Liver (tissue), 8 donors: ENCODE measurements at regions not wholly inside any gene's neighbourhood (a gene's known extent, or its start where the extent isn't known, plus 50 kb on each side); places are given as distances from the start of the nearest gene placed in this dataset.

Source experiments
- DNase-seq: peaks from one replicate; pipeline ENCODE4 v3.0.0-alpha.2; 2017; ENCODE audit warnings: low spot score
- H3K27ac ChIP-seq, 2 donors: one replicate each; pipeline ENCODE4 v1.7.0; 2013; ENCODE audit warnings: inconsistent platforms in 2 of 2, low read length in 2 of 2, control low read depth in 1 of 2, low read depth in 1 of 2, mild to moderate bottlenecking in 1 of 2
- H3K27me3 ChIP-seq, 4 donors: one replicate each; pipeline versions ENCODE4 v1.6.1 to v1.7.0; 2013; ENCODE audit warnings: low read length in 3 of 4, inconsistent platforms in 1 of 4, mild to moderate bottlenecking in 1 of 4, moderate library complexity in 1 of 4; ENCODE audit not compliant: control insufficient read depth in 4 of 4, insufficient read depth in 4 of 4
- H3K36me3 ChIP-seq, 4 donors: one replicate each; pipeline versions ENCODE4 v1.6.1 to v1.7.0; 2013; ENCODE audit warnings: low read length in 3 of 4, mild to moderate bottlenecking in 3 of 4, low read depth in 1 of 4, moderate library complexity in 1 of 4; ENCODE audit not compliant: control insufficient read depth in 4 of 4, insufficient read depth in 3 of 4
- H3K4me1 ChIP-seq, 4 donors: one replicate each; pipeline versions ENCODE4 v1.6.1 to v1.7.0; 2013; ENCODE audit warnings: low read length in 3 of 4, mild to moderate bottlenecking in 3 of 4, moderate library complexity in 1 of 4; ENCODE audit not compliant: control insufficient read depth in 4 of 4, insufficient read depth in 4 of 4
- H3K4me3 ChIP-seq, 3 donors: one replicate each; pipeline versions ENCODE4 v1.6.1 to v1.7.0; 2013; ENCODE audit warnings: low read length in 3 of 3, control low read depth in 1 of 3, low read depth in 1 of 3, mild to moderate bottlenecking in 1 of 3
- H3K9ac ChIP-seq, 2 donors: one replicate each; pipeline ENCODE4 v1.7.0; 2013; ENCODE audit warnings: low read length in 2 of 2, mild to moderate bottlenecking in 2 of 2, moderate library complexity in 2 of 2, control low read depth in 1 of 2, low read depth in 1 of 2
- H3K9me3 ChIP-seq, 4 donors: one replicate each; pipeline versions ENCODE4 v1.6.1 to v1.7.0; 2013; ENCODE audit warnings: low read length in 3 of 4; ENCODE audit not compliant: control insufficient read depth in 4 of 4
- EGR1 ChIP-seq, 2 donors: IDR thresholded peaks; 2 replicates each; pipeline ENCODE4 v1.6.1; 2016 to 2018; ENCODE audit warnings: antibody characterized with exemption in 2 of 2, low read depth in 2 of 2
- FOXA1 ChIP-seq: IDR thresholded peaks from 2 replicates; pipeline ENCODE4 v1.6.1; 2016; ENCODE audit warnings: antibody characterized with exemption
- FOXA2 ChIP-seq: IDR thresholded peaks from 2 replicates; pipeline ENCODE4 v1.6.1; 2016; ENCODE audit warnings: antibody characterized with exemption
- GABPA ChIP-seq, 2 donors: IDR thresholded peaks in 1 of 2; conservative IDR thresholded peaks in 1 of 2; 2 replicates each; pipeline ENCODE4 v1.6.1; 2016; ENCODE audit warnings: antibody characterized with exemption in 2 of 2, mild to moderate bottlenecking in 1 of 2, moderate library complexity in 1 of 2
- HNF4A ChIP-seq, 2 donors: conservative IDR thresholded peaks; 2 replicates each; pipeline ENCODE4 v1.6.1; 2016; ENCODE audit warnings: antibody characterized with exemption in 2 of 2, mild to moderate bottlenecking in 2 of 2
- HNF4G ChIP-seq: IDR thresholded peaks from 2 replicates; pipeline ENCODE4 v1.6.1; 2016; ENCODE audit warnings: antibody characterized with exemption
- JUND ChIP-seq, 2 donors: IDR thresholded peaks; 2 replicates each; pipeline ENCODE4 v1.6.1; 2016; ENCODE audit warnings: antibody characterized with exemption in 2 of 2
- NR2F2 ChIP-seq: IDR thresholded peaks from 2 replicates; pipeline ENCODE4 v1.6.1; 2016; ENCODE audit warnings: antibody characterized with exemption
- RAD21 ChIP-seq, 2 donors: IDR thresholded peaks; 2 replicates each; pipeline ENCODE4 v1.6.1; 2016; ENCODE audit warnings: antibody characterized with exemption in 2 of 2, mild to moderate bottlenecking in 2 of 2
- RXRA ChIP-seq, 2 donors: IDR thresholded peaks; 2 replicates each; pipeline ENCODE4 v1.6.1; 2017 to 2018; ENCODE audit warnings: antibody characterized with exemption in 2 of 2, mild to moderate bottlenecking in 1 of 2
- SP1 ChIP-seq: IDR thresholded peaks from 2 replicates; pipeline ENCODE4 v1.6.1; 2018; ENCODE audit warnings: antibody characterized with exemption, mild to moderate bottlenecking
- TAF1 ChIP-seq: conservative IDR thresholded peaks from 2 replicates; pipeline ENCODE4 v1.6.1; 2016; ENCODE audit warnings: antibody characterized with exemption, mild to moderate bottlenecking
- YY1 ChIP-seq: IDR thresholded peaks from 2 replicates; pipeline ENCODE4 v1.6.1; 2016; ENCODE audit warnings: antibody characterized with exemption, mild to moderate bottlenecking
- ZBTB33 ChIP-seq: IDR thresholded peaks from 2 replicates; pipeline ENCODE4 v1.6.1; 2016; ENCODE audit warnings: antibody characterized with exemption
- WGBS: extraction: QIAGEN DNeasy Blood & Tissue Kit; methylation state at CpG from one replicate; pipeline ENCODE4 v1.1.7; 2013; 5-methylcytosine and 5-hydroxymethylcytosine counted together
- TF ChIP-seq, protein P1 (sequence below): IDR thresholded peaks from 2 replicates; pipeline ENCODE4 v1.6.1; 2016; ENCODE audit warnings: antibody characterized with exemption, mild to moderate bottlenecking
- TF ChIP-seq, protein P2 (sequence below): IDR thresholded peaks from 2 replicates; pipeline ENCODE4 v1.6.1; 2016; ENCODE audit warnings: antibody characterized with exemption
- TF ChIP-seq, protein P3 (sequence below): fragments of 150-350 bp; IDR thresholded peaks from 2 replicates; pipeline ENCODE4 v1.5.1; 2017; ENCODE audit warnings: improper control_type of control experiment, low read depth, low read length; ENCODE audit not compliant: missing input control
- TF ChIP-seq, protein P4 (sequence below): IDR thresholded peaks from 2 replicates; pipeline ENCODE4 v1.6.1; 2016; ENCODE audit warnings: antibody characterized with exemption
- donor health status: healthy.
- donor health status: healthy.
- donor health status: healthy.
- donor health status: healthy.
- donor health status: healthy.

DNA sequence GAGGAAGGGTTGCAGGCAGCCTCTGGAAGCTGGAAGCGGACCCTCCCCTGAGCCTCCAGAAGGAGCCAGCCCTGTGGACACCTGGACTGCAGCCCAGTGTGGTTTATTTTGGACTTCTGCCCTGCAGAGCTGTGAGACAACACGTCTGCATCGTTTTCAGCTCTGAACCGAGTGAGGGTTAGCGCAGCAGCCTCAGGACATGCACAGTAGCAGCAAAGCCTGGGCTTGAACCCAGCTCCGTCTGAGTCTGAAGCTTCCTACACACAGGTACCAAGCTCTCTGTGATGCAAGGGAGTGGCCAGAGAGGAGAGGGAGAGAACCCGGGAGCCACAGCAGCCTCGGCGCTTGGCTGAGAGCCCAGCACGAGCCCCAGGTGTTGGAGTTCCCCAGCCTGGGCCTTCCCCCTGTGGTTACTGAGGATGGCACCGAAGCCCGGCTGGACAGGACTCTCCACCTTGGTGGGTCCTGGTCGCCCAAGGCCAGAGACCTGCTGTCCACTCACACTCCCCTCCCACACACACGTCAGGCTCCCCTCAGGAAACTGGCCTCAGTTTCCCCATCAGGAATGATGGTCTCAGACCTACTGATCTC is 128.2 kb downstream of the OLFM1 start:
- 44% methylated on average over 14 of the region's 14 CpGs for WGBS
- no peaks in the 10 kb centered on the region for H3K36me3 ChIP-seq
- no peak overlapping the region for H3K4me3 ChIP-seq
- peak; percentile 45 for DNase-seq
- peaks cover 0 to 14% (median 1%) of the 10 kb centered on the region in 4 donors for H3K27me3 ChIP-seq
- peaks cover 0 to 3% (median 0%) of the 10 kb centered on the region in 4 donors for H3K9me3 ChIP-seq
- TF ChIP-seq TAF1, result no peak
- peak in 1 of 2 donors; percentile 21 for TF ChIP-seq HNF4A (conservative IDR thresholded peaks at IDR 0.05)
- no peak overlapping the region for H3K27ac ChIP-seq
- no peak overlapping the region for H3K9ac ChIP-seq
- peaks cover 0 to 14% (median 6%) of the 10 kb centered on the region in 4 donors for H3K4me1 ChIP-seq

DNA sequence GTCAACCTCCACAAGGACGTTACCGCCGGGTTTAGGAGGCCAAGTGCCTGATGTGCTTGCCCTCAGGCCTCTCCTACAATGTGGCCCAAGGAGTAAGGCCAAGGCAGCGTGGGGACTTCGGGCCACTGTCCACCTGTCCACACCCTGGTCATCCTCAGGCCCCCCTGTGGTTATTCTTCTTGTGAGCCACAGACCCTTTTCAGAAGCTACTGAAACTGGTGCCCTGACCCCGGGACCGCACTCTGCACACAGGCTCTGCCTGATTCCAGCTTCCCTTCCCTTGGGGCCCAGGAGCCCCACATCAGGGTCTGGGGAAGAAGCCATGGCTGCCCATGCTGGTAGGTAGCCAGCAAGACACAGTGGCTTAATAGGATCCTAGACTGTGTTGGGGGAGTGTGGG is 128.8 kb downstream of the OLFM1 start:
- Histone ChIP-seq H3K4me3 (no peak overlapping the region), H3K27me3 (peaks cover 0 to 11% (median 1%) of the 10 kb centered on the region in 4 donors), H3K27ac (no peak overlapping the region), H3K36me3 (no peaks in the 10 kb centered on the region), H3K9ac (no peak overlapping the region), H3K9me3 (no peaks in the 10 kb centered on the region), H3K4me1 (peaks cover 0 to 14% (median 6%) of the 10 kb centered on the region in 4 donors)
- WGBS, result 86% methylated on average over 7 of the region's 7 CpGs
- TF ChIP-seq HNF4A (conservative IDR thresholded peaks at IDR 0.05), result no peak
- no peak for DNase-seq

DNA sequence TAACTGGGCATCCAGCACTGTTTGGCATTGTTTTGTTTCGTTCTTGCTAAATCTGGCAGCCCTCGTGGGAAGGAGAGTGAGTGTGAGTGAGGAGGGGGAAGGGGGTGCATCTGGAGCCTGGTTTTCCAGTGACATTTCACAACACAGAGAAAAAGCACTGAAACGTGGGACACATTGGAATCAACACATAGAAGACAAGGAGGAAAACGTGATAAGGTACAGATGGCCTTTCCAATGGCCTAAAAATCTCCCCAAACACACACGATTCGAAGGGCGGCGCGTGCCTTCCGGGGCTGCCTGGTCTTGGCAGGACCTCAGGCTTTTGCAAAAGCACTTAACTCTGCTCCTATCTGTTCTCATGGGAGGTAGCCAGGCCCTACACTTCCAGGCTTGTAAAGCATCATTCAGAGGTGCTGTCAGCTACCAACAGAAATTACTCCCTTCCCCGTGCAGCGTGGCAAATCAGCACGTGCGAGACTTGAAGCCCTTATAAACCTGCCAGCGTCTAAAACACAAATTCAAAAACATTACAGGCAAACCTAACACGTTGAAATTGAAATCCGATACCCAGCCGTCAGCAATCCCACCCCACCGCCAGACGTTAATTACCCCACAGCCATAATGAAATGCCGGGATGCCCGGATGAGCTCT is 129.4 kb downstream of the OLFM1 start:
- H3K36me3 ChIP-seq, result no peaks in the 10 kb centered on the region
- 50% methylated on average over 22 of the region's 22 CpGs for WGBS
- no peak overlapping the region for H3K9ac ChIP-seq

More for the DNA sequence above, 129.4 kb downstream of the OLFM1 start:
- Histone ChIP-seq H3K4me3 (no peak overlapping the region), H3K4me1 (peaks cover 0 to 14% (median 6%) of the 10 kb centered on the region in 4 donors), H3K27me3 (peaks cover 0 to 11% (median 1%) of the 10 kb centered on the region in 4 donors), H3K9me3 (no peaks in the 10 kb centered on the region), H3K27ac (no peak overlapping the region)
- no peak for TF ChIP-seq HNF4A (conservative IDR thresholded peaks at IDR 0.05)
- TF ChIP-seq SP1, result no peak
- no peak for TF ChIP-seq HNF4G
- TF ChIP-seq, protein P1, sequence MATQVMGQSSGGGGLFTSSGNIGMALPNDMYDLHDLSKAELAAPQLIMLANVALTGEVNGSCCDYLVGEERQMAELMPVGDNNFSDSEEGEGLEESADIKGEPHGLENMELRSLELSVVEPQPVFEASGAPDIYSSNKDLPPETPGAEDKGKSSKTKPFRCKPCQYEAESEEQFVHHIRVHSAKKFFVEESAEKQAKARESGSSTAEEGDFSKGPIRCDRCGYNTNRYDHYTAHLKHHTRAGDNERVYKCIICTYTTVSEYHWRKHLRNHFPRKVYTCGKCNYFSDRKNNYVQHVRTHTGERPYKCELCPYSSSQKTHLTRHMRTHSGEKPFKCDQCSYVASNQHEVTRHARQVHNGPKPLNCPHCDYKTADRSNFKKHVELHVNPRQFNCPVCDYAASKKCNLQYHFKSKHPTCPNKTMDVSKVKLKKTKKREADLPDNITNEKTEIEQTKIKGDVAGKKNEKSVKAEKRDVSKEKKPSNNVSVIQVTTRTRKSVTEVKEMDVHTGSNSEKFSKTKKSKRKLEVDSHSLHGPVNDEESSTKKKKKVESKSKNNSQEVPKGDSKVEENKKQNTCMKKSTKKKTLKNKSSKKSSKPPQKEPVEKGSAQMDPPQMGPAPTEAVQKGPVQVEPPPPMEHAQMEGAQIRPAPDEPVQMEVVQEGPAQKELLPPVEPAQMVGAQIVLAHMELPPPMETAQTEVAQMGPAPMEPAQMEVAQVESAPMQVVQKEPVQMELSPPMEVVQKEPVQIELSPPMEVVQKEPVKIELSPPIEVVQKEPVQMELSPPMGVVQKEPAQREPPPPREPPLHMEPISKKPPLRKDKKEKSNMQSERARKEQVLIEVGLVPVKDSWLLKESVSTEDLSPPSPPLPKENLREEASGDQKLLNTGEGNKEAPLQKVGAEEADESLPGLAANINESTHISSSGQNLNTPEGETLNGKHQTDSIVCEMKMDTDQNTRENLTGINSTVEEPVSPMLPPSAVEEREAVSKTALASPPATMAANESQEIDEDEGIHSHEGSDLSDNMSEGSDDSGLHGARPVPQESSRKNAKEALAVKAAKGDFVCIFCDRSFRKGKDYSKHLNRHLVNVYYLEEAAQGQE, result no peak
- no peak for TF ChIP-seq YY1
- TF ChIP-seq TAF1, result no peak
- TF ChIP-seq GABPA (IDR thresholded peaks at IDR 0.05 in 1 of 2, conservative IDR thresholded peaks at IDR 0.05 in 1 of 2), result no peak
- no peak for TF ChIP-seq JUND (IDR thresholded peaks at IDR 0.05)
- TF ChIP-seq, protein P2, sequence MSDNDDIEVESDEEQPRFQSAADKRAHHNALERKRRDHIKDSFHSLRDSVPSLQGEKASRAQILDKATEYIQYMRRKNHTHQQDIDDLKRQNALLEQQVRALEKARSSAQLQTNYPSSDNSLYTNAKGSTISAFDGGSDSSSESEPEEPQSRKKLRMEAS, result no peak
- TF ChIP-seq FOXA2, result no peak
- no peak for TF ChIP-seq NR2F2
- TF ChIP-seq RAD21 (IDR thresholded peaks at IDR 0.05), result no peak
- TF ChIP-seq, protein P3, sequence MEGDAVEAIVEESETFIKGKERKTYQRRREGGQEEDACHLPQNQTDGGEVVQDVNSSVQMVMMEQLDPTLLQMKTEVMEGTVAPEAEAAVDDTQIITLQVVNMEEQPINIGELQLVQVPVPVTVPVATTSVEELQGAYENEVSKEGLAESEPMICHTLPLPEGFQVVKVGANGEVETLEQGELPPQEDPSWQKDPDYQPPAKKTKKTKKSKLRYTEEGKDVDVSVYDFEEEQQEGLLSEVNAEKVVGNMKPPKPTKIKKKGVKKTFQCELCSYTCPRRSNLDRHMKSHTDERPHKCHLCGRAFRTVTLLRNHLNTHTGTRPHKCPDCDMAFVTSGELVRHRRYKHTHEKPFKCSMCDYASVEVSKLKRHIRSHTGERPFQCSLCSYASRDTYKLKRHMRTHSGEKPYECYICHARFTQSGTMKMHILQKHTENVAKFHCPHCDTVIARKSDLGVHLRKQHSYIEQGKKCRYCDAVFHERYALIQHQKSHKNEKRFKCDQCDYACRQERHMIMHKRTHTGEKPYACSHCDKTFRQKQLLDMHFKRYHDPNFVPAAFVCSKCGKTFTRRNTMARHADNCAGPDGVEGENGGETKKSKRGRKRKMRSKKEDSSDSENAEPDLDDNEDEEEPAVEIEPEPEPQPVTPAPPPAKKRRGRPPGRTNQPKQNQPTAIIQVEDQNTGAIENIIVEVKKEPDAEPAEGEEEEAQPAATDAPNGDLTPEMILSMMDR, result no peak
- no peak for TF ChIP-seq FOXA1
- no peak for TF ChIP-seq ZBTB33
- TF ChIP-seq, protein P4, sequence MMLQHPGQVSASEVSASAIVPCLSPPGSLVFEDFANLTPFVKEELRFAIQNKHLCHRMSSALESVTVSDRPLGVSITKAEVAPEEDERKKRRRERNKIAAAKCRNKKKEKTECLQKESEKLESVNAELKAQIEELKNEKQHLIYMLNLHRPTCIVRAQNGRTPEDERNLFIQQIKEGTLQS, result no peak
- TF ChIP-seq RXRA (IDR thresholded peaks at IDR 0.05), result no peak
- no peak for TF ChIP-seq EGR1 (IDR thresholded peaks at IDR 0.05; ENCODE audit: low read depth in 2 of 2)
- no peak for DNase-seq
